ENCODE measurements at regions not wholly inside any gene's neighbourhood (a gene's known extent, or its start where the extent isn't known, plus 50 kb on each side); places are given as distances from the start of the nearest gene placed in this dataset.

- Mint-ChIP-seq H3K9me3 (no peaks in the 10 kb centered on the region), H3K4me1 (ENCODE audit: low read depth in 2 of 2) (no peaks in the 10 kb centered on the region), H3K27me3 (peaks cover 30 to 42% of the 10 kb centered on the region in 2 donors), H3K4me3 (no peak overlapping the region), H3K27ac (no peak overlapping the region), H3K36me3 (no peaks in the 10 kb centered on the region)
- DNase-seq (ENCODE audit: low spot score) (no peak), ATAC-seq (no peak)
These were observed 62.2 kb upstream of the WSCD2 start for GRCh38 chr12:108066583-108067577.

GRCh38 chr12:108069651-108070165 is 59.4 kb upstream of the WSCD2 start:
- H3K27ac Mint-ChIP-seq: no peak overlapping the region
- no peaks in the 10 kb centered on the region for H3K9me3 Mint-ChIP-seq
- H3K36me3 Mint-ChIP-seq: no peaks in the 10 kb centered on the region
- no peak overlapping the region for H3K4me3 Mint-ChIP-seq
- no peak for DNase-seq (ENCODE audit: low spot score)
- no peak for ATAC-seq
- H3K27me3 Mint-ChIP-seq: peaks cover 40 to 47% of the 10 kb centered on the region in 2 donors
- no peaks in the 10 kb centered on the region for H3K4me1 Mint-ChIP-seq (ENCODE audit: low read depth in 2 of 2)

- no peak for DNase-seq (ENCODE audit: low spot score)
- no peaks in the 10 kb centered on the region for H3K4me1 Mint-ChIP-seq (ENCODE audit: low read depth in 2 of 2)
These were observed 53.5 kb upstream of the WSCD2 start for GRCh38 chr12:108075561-108075960.

GRCh38 chr12:108076556-108076955 is 52.5 kb upstream of the WSCD2 start:
- ATAC-seq: peak in 1 of 2 donors; percentile 45
- H3K27me3 Mint-ChIP-seq: peaks cover 33 to 47% of the 10 kb centered on the region in 2 donors
- H3K27ac Mint-ChIP-seq: no peak overlapping the region
- H3K9me3 Mint-ChIP-seq: no peaks in the 10 kb centered on the region
- no peak for DNase-seq (ENCODE audit: low spot score)
- no peaks in the 10 kb centered on the region for H3K36me3 Mint-ChIP-seq
- H3K4me1 Mint-ChIP-seq (ENCODE audit: low read depth in 2 of 2): no peaks in the 10 kb centered on the region
- no peak overlapping the region for H3K4me3 Mint-ChIP-seq

More at GRCh38 chr12:108075561-108075960, 53.5 kb upstream of the WSCD2 start:
- no peak for ATAC-seq
- Mint-ChIP-seq H3K36me3 (no peaks in the 10 kb centered on the region), H3K27me3 (peaks cover 31 to 47% of the 10 kb centered on the region in 2 donors), H3K9me3 (no peaks in the 10 kb centered on the region), H3K4me3 (no peak overlapping the region), H3K27ac (no peak overlapping the region)

DNA sequence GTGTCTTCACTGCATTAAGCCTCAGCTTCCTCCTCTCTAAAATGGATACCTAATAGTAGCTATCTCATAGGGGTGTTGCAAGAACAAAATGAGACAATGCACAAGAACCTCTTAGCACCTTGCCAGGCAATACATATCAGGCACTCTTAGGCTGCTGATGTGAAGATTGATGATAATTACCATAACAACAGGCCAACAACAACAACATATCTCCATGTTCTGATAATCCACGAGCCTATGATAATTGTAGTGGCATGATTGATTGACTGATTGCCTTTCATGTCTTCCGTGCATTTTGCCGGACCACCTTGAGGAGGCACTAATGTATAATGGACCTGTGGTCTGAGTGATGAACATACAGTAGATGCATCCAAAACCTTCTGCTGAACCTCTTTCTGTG is 50.7 kb upstream of the WSCD2 start:
- no peaks in the 10 kb centered on the region for H3K9me3 Mint-ChIP-seq
- ATAC-seq: no peak

More for the DNA sequence above, 50.7 kb upstream of the WSCD2 start:
- Mint-ChIP-seq H3K36me3 (no peaks in the 10 kb centered on the region), H3K4me3 (no peak overlapping the region), H3K4me1 (ENCODE audit: low read depth in 2 of 2) (no peaks in the 10 kb centered on the region), H3K27me3 (peaks cover 26 to 44% of the 10 kb centered on the region in 2 donors), H3K27ac (no peak overlapping the region)
- DNase-seq (ENCODE audit: low spot score): no peak

Measured in natural killer cell treated with Interleukin-12 subunit alpha and Interleukin-12 subunit beta and Interleukin-15 and Interleukin-18, amount 100 ng/mL, for 72 hours (primary cell).